Upper lobe of right lung (tissue), 1 donor: ENCODE measurements at regions not wholly inside any gene's neighbourhood (a gene's known extent, or its start where the extent isn't known, plus 50 kb on each side); places are given as distances from the start of the nearest gene placed in this dataset.

Source experiments
- ATAC-seq: fragments of 200-7000 bp; cut with Tn5 transposase; one replicate; pipeline ENCODE4 v1.9.1; 2020; ENCODE audit warnings: mild to moderate bottlenecking, moderate library complexity
- DNase-seq: peaks from one replicate; pipeline ENCODE4 v3.0.0-alpha.2; 2020
- H3K27ac ChIP-seq: fragments of 200-600 bp; one replicate; pipeline ENCODE4 v1.8.0; 2022
- H3K27me3 ChIP-seq: fragments of 200-600 bp; one replicate; pipeline ENCODE4 v1.8.0; 2022; ENCODE audit warnings: mild to moderate bottlenecking
- H3K36me3 ChIP-seq: fragments of 200-600 bp; one replicate; pipeline ENCODE4 v1.8.0; 2022
- H3K4me1 ChIP-seq: fragments of 200-600 bp; one replicate; pipeline ENCODE4 v1.8.0; 2022
- H3K4me3 ChIP-seq: fragments of 200-600 bp; one replicate; pipeline ENCODE4 v1.8.0; 2022; ENCODE audit warnings: mild to moderate bottlenecking
- H3K9me3 ChIP-seq: fragments of 200-600 bp; one replicate; pipeline ENCODE4 v1.8.0; 2022
- intact Hi-C: fragments of 100-400 bp; cut with DNase I; formaldehyde crosslinking; loops from one replicate; pipeline ENCODE4 v1.11.0; 2022
- TF ChIP-seq, protein P1 (sequence below): fragments of 200-600 bp; IDR thresholded peaks from one replicate; pipeline ENCODE4 v1.8.0; 2022; ENCODE audit warnings: antibody characterized with exemption
- donor health status: DM: no; HTN: yes; CAD: no; lungs with severe emphysema.

DNA sequence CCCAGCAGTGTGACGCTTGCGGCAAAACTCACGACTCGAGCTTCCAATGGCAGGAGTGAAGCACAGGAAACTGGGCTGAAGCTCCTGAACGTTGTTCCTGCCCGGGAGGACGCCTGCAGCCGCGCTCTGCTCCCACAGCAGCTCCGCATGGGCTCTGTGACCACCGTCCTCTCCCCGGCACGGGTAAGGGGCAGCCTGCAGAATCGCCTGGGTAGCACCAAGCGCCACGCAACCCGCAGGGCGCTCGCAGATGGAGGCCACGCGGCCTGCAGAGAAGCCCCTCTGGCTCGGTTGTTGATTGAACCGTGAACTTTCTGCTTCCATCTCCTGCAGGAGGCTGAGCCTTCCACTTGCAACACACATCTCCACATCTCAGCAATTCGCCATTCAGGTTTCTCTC, 63.3 kb upstream of the ZNF236 start:
- no peaks in the 10 kb centered on the region for H3K9me3 ChIP-seq
- H3K27ac ChIP-seq: no peak overlapping the region
- ATAC-seq: no peak
- H3K27me3 ChIP-seq: no peaks in the 10 kb centered on the region
- H3K4me3 ChIP-seq: no peak overlapping the region
- TF ChIP-seq, protein P1, sequence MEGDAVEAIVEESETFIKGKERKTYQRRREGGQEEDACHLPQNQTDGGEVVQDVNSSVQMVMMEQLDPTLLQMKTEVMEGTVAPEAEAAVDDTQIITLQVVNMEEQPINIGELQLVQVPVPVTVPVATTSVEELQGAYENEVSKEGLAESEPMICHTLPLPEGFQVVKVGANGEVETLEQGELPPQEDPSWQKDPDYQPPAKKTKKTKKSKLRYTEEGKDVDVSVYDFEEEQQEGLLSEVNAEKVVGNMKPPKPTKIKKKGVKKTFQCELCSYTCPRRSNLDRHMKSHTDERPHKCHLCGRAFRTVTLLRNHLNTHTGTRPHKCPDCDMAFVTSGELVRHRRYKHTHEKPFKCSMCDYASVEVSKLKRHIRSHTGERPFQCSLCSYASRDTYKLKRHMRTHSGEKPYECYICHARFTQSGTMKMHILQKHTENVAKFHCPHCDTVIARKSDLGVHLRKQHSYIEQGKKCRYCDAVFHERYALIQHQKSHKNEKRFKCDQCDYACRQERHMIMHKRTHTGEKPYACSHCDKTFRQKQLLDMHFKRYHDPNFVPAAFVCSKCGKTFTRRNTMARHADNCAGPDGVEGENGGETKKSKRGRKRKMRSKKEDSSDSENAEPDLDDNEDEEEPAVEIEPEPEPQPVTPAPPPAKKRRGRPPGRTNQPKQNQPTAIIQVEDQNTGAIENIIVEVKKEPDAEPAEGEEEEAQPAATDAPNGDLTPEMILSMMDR: no peak
- intact Hi-C loops: no loop called here
- H3K4me1 ChIP-seq: no peaks in the 10 kb centered on the region
- DNase-seq: no peak
- H3K36me3 ChIP-seq: no peaks in the 10 kb centered on the region

DNA sequence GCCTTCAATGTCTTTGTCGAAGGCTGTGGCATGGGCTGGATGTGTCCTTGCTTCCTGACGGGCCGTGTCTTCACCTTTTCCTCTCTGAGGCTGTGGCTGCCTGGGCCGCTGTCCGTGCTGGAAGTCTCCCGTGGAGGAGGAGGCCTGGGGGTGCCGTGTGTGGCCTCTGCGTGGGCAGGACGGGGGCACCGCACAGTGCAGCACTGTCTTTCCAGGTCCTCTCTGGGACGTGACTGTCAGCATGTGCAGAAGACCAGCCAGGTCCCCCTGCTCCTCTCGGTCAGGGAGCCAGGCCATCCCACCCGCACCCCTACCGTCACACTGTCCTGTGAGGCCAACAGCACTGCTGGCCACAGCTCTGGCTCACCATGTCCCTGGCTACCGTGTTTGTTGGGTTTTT, 64.4 kb upstream of the ZNF236 start:
- TF ChIP-seq, protein P1: no peak
- Histone ChIP-seq H3K9me3 (no peaks in the 10 kb centered on the region), H3K4me1 (no peaks in the 10 kb centered on the region), H3K27me3 (no peaks in the 10 kb centered on the region), H3K4me3 (no peak overlapping the region), H3K36me3 (no peaks in the 10 kb centered on the region), H3K27ac (no peak overlapping the region)
- ATAC-seq (peak; percentile 27), DNase-seq (no peak)
- intact Hi-C loops: no loop called here

DNA sequence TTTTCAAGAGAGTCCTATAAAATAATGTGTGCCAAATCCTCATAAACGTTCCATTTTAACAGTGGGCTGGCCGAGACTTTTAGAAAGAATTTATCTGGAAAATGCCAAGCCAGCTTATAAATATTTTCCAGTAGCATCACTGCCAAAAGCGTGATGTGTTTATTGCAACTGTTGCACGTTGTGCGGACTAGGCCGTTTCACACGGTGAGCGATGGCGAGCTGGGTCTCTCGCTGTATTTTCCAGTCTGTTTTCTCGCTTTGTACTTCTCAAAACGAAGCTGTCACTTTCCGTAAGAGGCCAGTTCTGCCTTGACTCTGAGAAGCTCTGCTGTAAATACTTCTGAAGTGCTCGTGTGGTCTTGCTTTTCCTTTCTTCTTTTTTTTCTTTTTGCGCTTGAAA, 65.0 kb upstream of the ZNF236 start:
- no peak for DNase-seq
- no peak overlapping the region for H3K27ac ChIP-seq

DNA sequence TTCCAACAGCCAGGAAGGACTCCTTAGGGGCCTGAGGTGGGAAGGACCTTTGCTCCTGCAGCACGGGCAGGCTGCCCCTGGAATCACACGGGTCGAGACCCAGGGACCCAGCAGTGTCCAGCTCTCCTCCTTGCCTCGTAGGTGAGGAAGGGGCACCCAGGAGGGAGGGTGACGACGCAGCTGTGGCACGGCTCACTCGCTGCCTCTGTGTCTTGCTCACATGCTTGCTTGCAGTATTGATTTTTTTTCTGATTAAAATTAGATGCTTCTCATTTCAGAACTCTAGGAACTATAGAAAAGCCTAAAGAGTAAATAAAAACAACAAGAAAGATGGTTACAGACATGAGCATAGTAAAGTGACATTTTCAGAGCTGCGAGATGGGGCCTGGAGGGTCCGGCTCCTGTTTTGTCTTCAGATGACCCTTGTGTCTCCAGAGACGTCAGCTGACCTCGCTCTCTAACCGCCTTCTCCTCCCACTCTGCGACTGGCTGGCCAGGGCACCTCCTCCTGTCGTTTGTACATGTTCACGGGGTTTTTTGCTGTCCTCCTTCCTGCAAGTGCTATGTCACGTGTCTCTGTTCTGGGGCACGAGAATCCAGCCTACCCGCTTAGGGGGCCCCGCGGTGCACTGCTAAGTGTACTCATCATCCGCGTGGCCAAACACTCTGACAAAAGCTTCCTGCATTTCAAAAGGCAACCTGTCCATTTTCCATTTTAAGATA, 65.7 kb upstream of the ZNF236 start:
- DNase-seq (no peak), ATAC-seq (no peak)
- Histone ChIP-seq H3K27ac (no peak overlapping the region), H3K36me3 (no peaks in the 10 kb centered on the region), H3K27me3 (no peaks in the 10 kb centered on the region), H3K9me3 (no peaks in the 10 kb centered on the region), H3K4me1 (no peaks in the 10 kb centered on the region), H3K4me3 (no peak overlapping the region)
- intact Hi-C loops: no loop called here
- TF ChIP-seq, protein P1: no peak

More for the DNA sequence above, 65.0 kb upstream of the ZNF236 start:
- no peaks in the 10 kb centered on the region for H3K9me3 ChIP-seq
- no peaks in the 10 kb centered on the region for H3K27me3 ChIP-seq
- intact Hi-C loops: no loop called here
- no peaks in the 10 kb centered on the region for H3K4me1 ChIP-seq
- no peaks in the 10 kb centered on the region for H3K36me3 ChIP-seq
- ATAC-seq: no peak
- no peak overlapping the region for H3K4me3 ChIP-seq
- TF ChIP-seq, protein P1: no peak

DNA sequence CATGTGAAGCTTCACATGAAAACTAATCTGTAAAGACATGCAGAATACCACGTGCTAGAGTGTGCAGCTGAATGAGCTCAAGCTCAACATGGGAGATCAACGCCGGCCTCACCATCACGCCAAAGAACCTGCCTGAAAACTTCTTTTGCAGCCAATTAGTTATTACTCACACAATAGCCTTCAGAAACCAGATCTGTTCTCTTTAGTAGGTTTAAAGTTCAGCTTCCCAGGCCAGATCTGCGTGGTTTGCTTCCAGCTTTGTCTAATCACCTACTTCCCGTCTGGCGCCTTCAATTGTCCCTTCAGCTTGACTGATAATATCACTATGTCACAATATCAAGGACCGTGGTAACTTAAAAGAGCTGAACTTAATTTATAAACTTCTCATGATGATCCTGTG, 68.0 kb upstream of the ZNF236 start:
- TF ChIP-seq, protein P1: no peak
- no peak for DNase-seq
- ATAC-seq: no peak
- no peaks in the 10 kb centered on the region for H3K4me1 ChIP-seq
- H3K9me3 ChIP-seq: peaks cover 11% of the 10 kb centered on the region
- H3K4me3 ChIP-seq: no peak overlapping the region
- no peaks in the 10 kb centered on the region for H3K36me3 ChIP-seq
- intact Hi-C loops: no loop called here
- H3K27me3 ChIP-seq: no peaks in the 10 kb centered on the region
- no peak overlapping the region for H3K27ac ChIP-seq

DNA sequence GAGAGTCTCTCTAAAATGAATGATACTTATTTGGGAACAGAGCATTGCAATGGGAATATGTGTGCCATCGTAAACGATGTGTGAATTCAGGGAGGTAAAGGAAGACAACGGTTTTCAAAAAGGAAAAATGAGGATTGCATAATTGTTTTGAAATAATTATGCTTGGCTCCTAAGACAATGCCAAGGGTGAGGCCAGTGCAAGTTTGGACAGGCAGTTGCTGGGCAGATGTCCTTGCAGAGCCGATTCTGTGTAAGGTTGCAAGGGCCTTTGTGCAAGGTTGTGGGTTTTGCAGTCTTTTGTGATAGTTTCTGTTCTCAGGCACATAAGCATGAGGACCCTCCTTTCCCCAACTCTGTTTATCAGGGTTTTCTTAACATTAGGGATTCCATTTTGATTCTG, 70.0 kb upstream of the ZNF236 start:
- peaks cover 13% of the 10 kb centered on the region for H3K9me3 ChIP-seq
- no peaks in the 10 kb centered on the region for H3K4me1 ChIP-seq
- intact Hi-C loops: no loop called here
- no peak overlapping the region for H3K27ac ChIP-seq
- H3K36me3 ChIP-seq: no peaks in the 10 kb centered on the region
- no peaks in the 10 kb centered on the region for H3K27me3 ChIP-seq
- DNase-seq (no peak), ATAC-seq (no peak)
- H3K4me3 ChIP-seq: no peak overlapping the region
- TF ChIP-seq, protein P1: no peak
